ENCODE measurements at regions not wholly inside any gene's neighbourhood (a gene's known extent, or its start where the extent isn't known, plus 50 kb on each side); places are given as distances from the start of the nearest gene placed in this dataset.
A peak's percentile ranks its signal among the peaks of the same experiment; 100 is the strongest.
"Not testable (repeated sequence)": the region's sequence is repeated elsewhere in the genome, so short reads cannot be mapped to it uniquely, and the experiment has no call there.

GRCh38 chr1:208349694-208350330 is 105.6 kb upstream of the PLXNA2 start:
- DNase-seq: no peak

GRCh38 chr1:208350815-208351214 is 106.6 kb upstream of the PLXNA2 start:
- no peak for DNase-seq

GRCh38 chr1:208351838-208352237 is 107.7 kb upstream of the PLXNA2 start:
- no peak for DNase-seq

GRCh38 chr1:208353797-208354196 is 109.6 kb upstream of the PLXNA2 start:
- not testable (repeated sequence) for DNase-seq

GRCh38 chr1:208357644-208358507 is 113.7 kb upstream of the PLXNA2 start:
- DNase-seq: no peak

GRCh38 chr1:208358651-208359050 is 114.5 kb upstream of the PLXNA2 start:
- DNase-seq: no peak

GRCh38 chr1:208362011-208362410 is 117.8 kb upstream of the PLXNA2 start:
- no peak for DNase-seq

GRCh38 chr1:208366559-208366958 is 122.4 kb upstream of the PLXNA2 start:
- DNase-seq: no peak

- no peak for DNase-seq
These were observed 124.9 kb upstream of the PLXNA2 start for GRCh38 chr1:208369045-208369444.

- DNase-seq: no peak
These were observed 125.5 kb upstream of the PLXNA2 start for GRCh38 chr1:208369658-208370057.

- DNase-seq: peak; percentile 70
These were observed 130.3 kb upstream of the PLXNA2 start for GRCh38 chr1:208374391-208374941.

- no peak for DNase-seq
These were observed 137.3 kb upstream of the PLXNA2 start for GRCh38 chr1:208381481-208381880.

GRCh38 chr1:208387908-208388811 is 144.0 kb upstream of the PLXNA2 start:
- DNase-seq: no peak

GRCh38 chr1:208393416-208393815 is 149.2 kb upstream of the PLXNA2 start:
- no peak for DNase-seq

GRCh38 chr1:208393826-208394225 is 149.6 kb upstream of the PLXNA2 start:
- no peak for DNase-seq

GRCh38 chr1:208397286-208397685 is 153.1 kb upstream of the PLXNA2 start:
- no peak for DNase-seq

GRCh38 chr1:208405014-208405413 is 160.8 kb upstream of the PLXNA2 start:
- DNase-seq: no peak

- no peak for DNase-seq
These were observed 165.0 kb upstream of the PLXNA2 start for GRCh38 chr1:208409176-208409575.

- no peak for DNase-seq
These were observed 166.2 kb upstream of the PLXNA2 start for GRCh38 chr1:208410409-208410808.

GRCh38 chr1:208413006-208413405 is 168.8 kb upstream of the PLXNA2 start:
- no peak for DNase-seq

GRCh38 chr1:208418667-208419066 is 174.5 kb upstream of the PLXNA2 start:
- no peak for DNase-seq

GRCh38 chr1:208419746-208420420 is 175.7 kb upstream of the PLXNA2 start:
- DNase-seq: no peak

Data from T1000 (cell line).